ENCODE measurements at regions not wholly inside any gene's neighbourhood (a gene's known extent, or its start where the extent isn't known, plus 50 kb on each side); places are given as distances from the start of the nearest gene placed in this dataset.

DNA sequence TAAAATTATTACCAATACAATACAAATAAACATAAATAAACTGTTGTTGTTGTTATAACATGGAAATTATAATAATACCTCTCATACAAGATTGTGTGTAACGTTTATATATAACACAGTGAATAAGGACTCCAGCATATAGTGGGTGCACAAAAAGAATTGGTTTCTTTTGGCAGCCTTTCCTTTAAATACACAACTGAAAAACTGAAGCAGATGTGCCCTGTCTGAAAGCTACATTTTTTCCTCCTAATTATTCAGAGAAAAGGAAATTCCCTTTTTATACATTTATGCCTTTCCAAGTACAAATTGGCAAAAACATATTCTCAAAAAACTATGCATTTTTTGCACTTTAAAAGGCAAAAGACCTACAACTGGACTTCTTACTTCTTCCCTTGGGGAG is 928.9 kb upstream of the NR2F2 start:
- DNase-seq = no peak
- H3K27me3 ChIP-seq = no peaks in the 10 kb centered on the region
- TF ChIP-seq EP300 (IDR thresholded peaks at IDR 0.05) (no peak), POLR2AphosphoS5 (IDR thresholded peaks at IDR 0.05) (no peak), POLR2A (IDR thresholded peaks at IDR 0.05) (no peak)
- TF ChIP-seq, protein P1, sequence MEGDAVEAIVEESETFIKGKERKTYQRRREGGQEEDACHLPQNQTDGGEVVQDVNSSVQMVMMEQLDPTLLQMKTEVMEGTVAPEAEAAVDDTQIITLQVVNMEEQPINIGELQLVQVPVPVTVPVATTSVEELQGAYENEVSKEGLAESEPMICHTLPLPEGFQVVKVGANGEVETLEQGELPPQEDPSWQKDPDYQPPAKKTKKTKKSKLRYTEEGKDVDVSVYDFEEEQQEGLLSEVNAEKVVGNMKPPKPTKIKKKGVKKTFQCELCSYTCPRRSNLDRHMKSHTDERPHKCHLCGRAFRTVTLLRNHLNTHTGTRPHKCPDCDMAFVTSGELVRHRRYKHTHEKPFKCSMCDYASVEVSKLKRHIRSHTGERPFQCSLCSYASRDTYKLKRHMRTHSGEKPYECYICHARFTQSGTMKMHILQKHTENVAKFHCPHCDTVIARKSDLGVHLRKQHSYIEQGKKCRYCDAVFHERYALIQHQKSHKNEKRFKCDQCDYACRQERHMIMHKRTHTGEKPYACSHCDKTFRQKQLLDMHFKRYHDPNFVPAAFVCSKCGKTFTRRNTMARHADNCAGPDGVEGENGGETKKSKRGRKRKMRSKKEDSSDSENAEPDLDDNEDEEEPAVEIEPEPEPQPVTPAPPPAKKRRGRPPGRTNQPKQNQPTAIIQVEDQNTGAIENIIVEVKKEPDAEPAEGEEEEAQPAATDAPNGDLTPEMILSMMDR (IDR thresholded peaks at IDR 0.05) = no peak
- intact Hi-C loops (cut with DNase I) = no loop called here
- H3K4me1 ChIP-seq = no peaks in the 10 kb centered on the region
- H3K36me3 ChIP-seq = no peaks in the 10 kb centered on the region
- peaks cover 0 to under 1% (median 0%) of the 10 kb centered on the region in 4 donors for H3K9me3 ChIP-seq
- no peak overlapping the region for H3K4me3 ChIP-seq
- 71 to 76% methylated on average over 1 of the region's 1 CpG for WGBS, 2 donors
- H3K27ac ChIP-seq = no peak overlapping the region

DNA sequence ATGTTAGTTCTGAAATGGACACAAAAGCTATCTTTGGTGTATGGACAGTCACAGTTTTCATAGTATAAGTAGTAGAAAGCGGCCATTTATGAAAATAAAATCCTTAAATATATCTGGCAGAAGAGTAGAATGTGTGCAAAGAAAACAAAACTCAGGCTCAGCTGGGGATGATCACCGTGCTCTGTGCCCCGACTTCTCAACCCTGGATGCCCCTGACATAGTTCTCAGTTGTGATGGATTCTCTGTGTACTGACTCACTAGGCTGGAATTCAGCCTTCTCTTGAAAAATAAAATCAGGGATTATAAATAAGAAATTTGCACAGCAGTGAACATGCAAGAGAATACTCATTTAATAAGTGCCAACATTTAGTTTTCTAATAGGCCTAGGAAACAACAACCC is 925.1 kb upstream of the NR2F2 start:
- no peaks in the 10 kb centered on the region for H3K9me3 ChIP-seq
- H3K27me3 ChIP-seq = no peaks in the 10 kb centered on the region
- no peak for DNase-seq
- H3K36me3 ChIP-seq = no peaks in the 10 kb centered on the region
- no peak overlapping the region for H3K4me3 ChIP-seq
- no peak overlapping the region for H3K27ac ChIP-seq
- 81 to 83% methylated on average over 3 of the region's 3 CpGs for WGBS, 2 donors
- intact Hi-C loops (cut with DNase I) = no loop called here
- TF ChIP-seq POLR2AphosphoS5 (IDR thresholded peaks at IDR 0.05) (no peak), POLR2A (IDR thresholded peaks at IDR 0.05) (no peak), EP300 (IDR thresholded peaks at IDR 0.05) (no peak)
- TF ChIP-seq, protein P1 (IDR thresholded peaks at IDR 0.05) = no peak
- H3K4me1 ChIP-seq = peaks cover 0 to 5% (median 0%) of the 10 kb centered on the region in 4 donors

DNA sequence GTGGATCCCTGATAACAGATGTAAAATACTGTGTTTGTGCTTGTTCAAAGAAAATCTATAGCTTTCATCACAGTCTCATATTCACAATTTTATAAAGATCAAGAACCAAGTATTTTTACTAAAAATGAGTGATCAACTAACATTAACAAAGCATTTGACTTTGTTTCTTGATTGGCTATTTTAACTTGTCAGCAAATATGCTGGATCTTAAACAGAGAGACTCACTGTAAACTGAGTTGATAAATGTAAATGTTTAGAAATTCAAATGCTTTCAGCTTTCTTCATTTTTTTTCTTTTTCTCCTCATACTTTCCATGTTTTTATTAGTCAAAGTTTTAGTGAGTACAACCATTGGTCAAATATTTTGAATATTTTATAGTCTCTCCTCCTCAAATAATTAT is 923.0 kb upstream of the NR2F2 start:
- H3K4me1 ChIP-seq = peaks cover 0 to 5% (median 0%) of the 10 kb centered on the region in 4 donors
- TF ChIP-seq POLR2AphosphoS5 (IDR thresholded peaks at IDR 0.05) = no peak
- no peak for TF ChIP-seq EP300 (IDR thresholded peaks at IDR 0.05)
- TF ChIP-seq POLR2A (IDR thresholded peaks at IDR 0.05) = no peak
- TF ChIP-seq, protein P1 (IDR thresholded peaks at IDR 0.05) = no peak
- no peak overlapping the region for H3K27ac ChIP-seq
- H3K4me3 ChIP-seq = no peak overlapping the region
- intact Hi-C loops (cut with DNase I) = no loop called here
- H3K9me3 ChIP-seq = no peaks in the 10 kb centered on the region
- no peaks in the 10 kb centered on the region for H3K36me3 ChIP-seq
- DNase-seq = no peak
- no peaks in the 10 kb centered on the region for H3K27me3 ChIP-seq

DNA sequence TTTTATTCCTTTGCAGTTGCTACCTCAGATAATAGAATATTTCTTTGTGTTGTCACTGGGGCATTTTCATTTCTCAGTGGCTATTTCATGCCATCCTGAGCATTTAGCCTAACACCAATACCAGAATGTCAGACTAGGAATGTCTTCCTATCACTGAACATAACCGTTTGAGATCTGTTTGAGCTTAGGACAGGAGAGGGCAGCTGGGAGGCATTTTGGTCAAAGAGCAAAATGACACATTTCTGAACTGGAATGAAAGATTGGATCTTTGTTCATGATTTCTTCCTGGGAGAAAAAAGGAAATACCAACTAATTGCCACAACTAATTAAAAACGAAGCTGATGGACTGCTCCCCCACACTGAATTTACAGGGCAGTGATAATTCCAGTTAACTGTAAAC is 921.3 kb upstream of the NR2F2 start:
- intact Hi-C loops (cut with DNase I) = no loop called here
- no peaks in the 10 kb centered on the region for H3K36me3 ChIP-seq
- H3K4me1 ChIP-seq = peaks cover 0 to 5% (median 0%) of the 10 kb centered on the region in 4 donors
- no peak overlapping the region for H3K27ac ChIP-seq
- TF ChIP-seq, protein P1 (IDR thresholded peaks at IDR 0.05) = no peak
- TF ChIP-seq POLR2A (IDR thresholded peaks at IDR 0.05) (no peak), POLR2AphosphoS5 (IDR thresholded peaks at IDR 0.05) (no peak), EP300 (IDR thresholded peaks at IDR 0.05) (no peak)
- H3K27me3 ChIP-seq = no peaks in the 10 kb centered on the region
- no peaks in the 10 kb centered on the region for H3K9me3 ChIP-seq
- no peak overlapping the region for H3K4me3 ChIP-seq
- DNase-seq = no peak
- 19 to 37% methylated on average over 2 of the region's 2 CpGs for WGBS, 2 donors

DNA sequence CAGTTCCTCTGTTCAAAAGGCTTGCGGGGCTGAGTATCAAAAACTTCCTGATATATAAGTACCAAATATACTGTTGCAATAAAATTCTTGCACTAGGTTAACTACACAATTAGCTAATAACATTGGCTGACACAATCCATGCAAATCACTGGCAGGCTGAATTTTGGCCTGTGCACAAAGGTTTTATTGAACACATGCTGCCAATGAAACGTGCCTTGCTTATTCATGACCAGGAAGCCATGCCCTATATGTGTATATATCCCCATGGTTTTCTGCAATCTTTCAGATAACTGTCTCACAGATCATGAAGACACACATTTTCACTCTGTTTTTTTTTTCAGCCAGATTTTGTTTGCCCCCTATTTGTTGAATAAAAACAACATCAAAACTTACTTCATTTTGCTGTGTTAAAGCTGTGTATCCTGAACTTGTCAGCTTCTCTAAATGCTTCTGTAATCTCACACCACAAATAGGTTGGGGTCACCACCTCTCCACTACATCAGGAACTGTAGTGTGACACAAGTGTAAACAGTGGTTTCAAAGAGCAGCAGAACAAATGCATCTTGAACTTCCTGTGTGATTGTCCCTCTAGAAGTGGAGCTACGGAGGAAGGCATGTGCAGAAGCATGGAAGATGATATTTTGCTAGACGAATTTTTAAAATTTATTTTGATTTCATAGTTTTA is 920.7 kb upstream of the NR2F2 start:
- Histone ChIP-seq H3K36me3 (no peaks in the 10 kb centered on the region), H3K27ac (no peak overlapping the region), H3K27me3 (no peaks in the 10 kb centered on the region), H3K4me3 (no peak overlapping the region), H3K4me1 (peaks cover 0 to 5% (median 0%) of the 10 kb centered on the region in 4 donors), H3K9me3 (no peaks in the 10 kb centered on the region)
- TF ChIP-seq POLR2A (IDR thresholded peaks at IDR 0.05) (no peak), POLR2AphosphoS5 (IDR thresholded peaks at IDR 0.05) (no peak), EP300 (IDR thresholded peaks at IDR 0.05) (no peak)
- TF ChIP-seq, protein P1 (IDR thresholded peaks at IDR 0.05) = no peak
- DNase-seq = no peak
- WGBS, 2 donors = 39 to 44% methylated on average over 4 of the region's 4 CpGs
- intact Hi-C loops (cut with DNase I) = no loop called here
